HG03095 (cell line): ENCODE measurements at regions not wholly inside any gene's neighbourhood (a gene's known extent, or its start where the extent isn't known, plus 50 kb on each side); places are given as distances from the start of the nearest gene placed in this dataset.
"Not testable (repeated sequence)": the region's sequence is repeated elsewhere in the genome, so short reads cannot be mapped to it uniquely, and the experiment has no call there.

Experiments used
- ATAC-seq: cut with Tn5 transposase; IDR thresholded peaks from one replicate; pipeline ENCODE4 v1.9.1; 2021; ENCODE audit warnings: moderate library complexity; ENCODE audit not compliant: unreplicated experiment

DNA sequence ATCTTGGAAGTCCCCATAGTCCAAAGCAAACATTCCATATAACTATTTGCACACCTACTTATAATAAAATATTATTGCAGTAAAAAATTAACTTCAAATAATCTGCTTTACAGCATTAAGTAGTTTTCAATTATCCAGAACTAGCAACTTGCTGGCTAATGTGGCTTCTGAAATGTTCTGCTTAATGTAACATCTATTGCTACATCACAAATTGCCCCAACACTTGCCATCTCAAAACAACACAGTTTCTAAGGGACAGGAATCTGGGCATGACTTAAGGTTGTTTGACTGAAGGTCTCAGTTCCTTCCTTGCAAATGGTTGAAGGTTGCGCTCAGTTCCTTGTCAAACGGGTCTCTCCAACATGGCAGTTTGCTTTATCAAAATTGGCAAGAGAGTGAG lies 378.5 kb upstream of the SEMA3C start:
- ATAC-seq = no peak

DNA sequence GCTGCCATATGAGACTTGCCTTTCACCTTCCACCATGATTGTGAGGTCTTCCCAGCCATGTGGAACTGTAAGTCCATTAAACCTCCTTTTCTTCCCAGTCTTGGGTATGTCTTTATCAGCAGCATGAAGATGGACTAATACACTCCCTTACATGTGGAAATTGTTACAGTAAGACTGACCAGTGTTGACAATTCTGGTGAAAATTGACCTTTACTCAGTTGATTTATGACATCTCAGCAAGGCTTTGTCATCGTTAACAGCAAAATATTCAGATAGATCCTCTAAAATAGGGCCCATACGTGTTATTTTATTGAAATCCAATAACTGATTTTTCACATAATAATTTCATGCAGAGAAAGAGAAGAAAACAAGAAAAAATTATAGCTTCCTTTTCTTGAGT lies 377.9 kb upstream of the SEMA3C start:
- ATAC-seq = no peak

DNA sequence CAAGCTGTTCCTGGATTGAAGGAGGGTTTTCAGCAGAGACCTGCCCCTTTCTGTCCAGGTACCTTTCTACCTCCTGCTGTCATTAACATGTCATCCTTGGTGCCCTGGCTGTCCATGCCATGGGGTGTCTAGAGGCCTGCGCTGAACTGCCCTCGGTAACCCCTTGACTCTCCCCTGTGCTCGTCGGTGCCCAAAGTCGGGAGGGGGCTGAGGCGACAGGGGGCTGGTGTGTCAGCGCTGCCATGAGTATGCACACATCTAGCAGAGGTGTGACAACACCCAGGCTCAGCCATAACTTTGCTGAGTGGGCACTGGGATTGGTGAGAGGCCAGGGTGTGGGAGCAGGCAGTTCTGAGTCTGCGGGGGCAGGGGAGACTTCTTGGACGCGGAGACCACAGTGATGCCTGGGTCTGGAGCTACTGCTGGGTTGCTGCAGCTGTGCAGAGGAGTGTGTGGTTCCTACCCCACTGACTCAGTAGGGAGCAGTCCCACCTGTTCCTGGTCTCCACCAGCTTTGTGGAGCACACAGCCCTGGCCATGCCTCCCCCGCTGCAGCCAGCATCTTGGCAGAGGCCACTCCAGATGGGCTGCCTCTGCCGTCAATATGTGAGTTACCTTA lies 376.2 kb upstream of the SEMA3C start:
- ATAC-seq = no peak

DNA sequence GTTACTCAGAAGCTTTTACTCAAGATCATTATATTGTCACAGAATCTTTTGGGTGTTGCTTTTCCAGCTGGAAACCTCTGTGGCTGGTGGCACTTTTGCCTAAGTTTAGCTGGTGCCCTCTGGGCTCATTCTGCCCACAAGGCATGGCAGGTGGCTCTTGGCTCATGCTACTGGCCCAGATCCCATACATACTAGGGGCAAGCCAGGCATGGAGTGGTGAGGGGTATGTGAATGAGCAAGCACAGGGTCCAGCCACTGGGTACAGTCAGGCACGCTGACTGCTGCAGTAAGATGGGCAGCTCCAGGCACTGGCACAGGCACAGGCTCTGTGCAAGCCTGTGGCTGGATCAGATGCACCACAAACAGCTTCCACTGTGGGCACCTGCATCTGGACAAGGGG lies 375.0 kb upstream of the SEMA3C start:
- no peak for ATAC-seq

- ATAC-seq = not testable (repeated sequence)
These were observed 367.9 kb upstream of the SEMA3C start for GRCh38 chr7:81286754-81287153.

- no peak for ATAC-seq
These were observed 366.5 kb upstream of the SEMA3C start for GRCh38 chr7:81285142-81285871.

DNA sequence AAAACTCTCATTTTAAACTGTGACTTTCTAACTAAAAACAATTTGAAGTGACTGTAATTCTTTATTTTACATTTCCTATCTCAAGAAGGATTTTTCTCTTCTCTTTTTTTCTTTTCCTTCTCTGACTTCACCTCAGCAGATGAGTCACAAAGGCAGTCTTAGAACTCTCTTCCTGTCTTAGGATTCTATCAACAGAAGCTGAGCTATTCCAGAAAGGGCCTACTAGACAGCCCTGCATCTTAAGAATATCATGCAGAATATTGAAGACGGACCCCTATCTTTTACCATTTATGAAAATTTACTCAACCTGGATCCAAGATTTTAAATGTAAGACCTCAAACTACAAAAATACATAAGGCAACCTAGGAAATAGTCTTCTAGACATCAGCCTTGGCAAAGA lies 365.7 kb upstream of the SEMA3C start:
- ATAC-seq = no peak

GRCh38 chr7:81280531-81280930 lies 361.7 kb upstream of the SEMA3C start:
- no peak for ATAC-seq

GRCh38 chr7:81277691-81278090 lies 358.8 kb upstream of the SEMA3C start:
- ATAC-seq = no peak

GRCh38 chr7:81273601-81274397 lies 354.9 kb upstream of the SEMA3C start:
- no peak for ATAC-seq

GRCh38 chr7:81272176-81272575 lies 353.3 kb upstream of the SEMA3C start:
- ATAC-seq = no peak

- ATAC-seq = no peak
These were observed 349.7 kb upstream of the SEMA3C start for GRCh38 chr7:81268551-81268950.

GRCh38 chr7:81267508-81267907 lies 348.7 kb upstream of the SEMA3C start:
- ATAC-seq = no peak

- ATAC-seq = no peak
These were observed 345.3 kb upstream of the SEMA3C start for GRCh38 chr7:81264116-81264515.

- no peak for ATAC-seq
These were observed 341.3 kb upstream of the SEMA3C start for GRCh38 chr7:81260152-81260551.

- ATAC-seq = no peak
These were observed 338.1 kb upstream of the SEMA3C start for GRCh38 chr7:81256991-81257390.

DNA sequence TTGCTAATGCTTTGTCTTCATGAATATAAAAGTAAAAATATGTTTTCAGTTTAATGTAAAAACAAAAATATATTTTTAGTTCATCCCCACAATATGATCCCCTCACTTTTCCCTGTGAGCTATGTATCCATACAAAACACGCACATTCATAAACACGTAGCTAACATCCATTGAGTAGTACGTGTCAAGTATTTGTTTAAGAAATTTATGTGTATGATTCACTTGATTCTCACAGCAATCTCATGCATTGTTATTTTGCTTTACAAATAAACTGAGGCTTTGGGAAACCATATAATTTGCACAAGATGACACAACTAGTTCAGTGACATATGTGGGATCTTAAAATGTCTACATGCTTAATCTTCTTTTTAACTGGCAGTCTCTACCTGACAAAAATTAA lies 329.6 kb upstream of the SEMA3C start:
- ATAC-seq = no peak

DNA sequence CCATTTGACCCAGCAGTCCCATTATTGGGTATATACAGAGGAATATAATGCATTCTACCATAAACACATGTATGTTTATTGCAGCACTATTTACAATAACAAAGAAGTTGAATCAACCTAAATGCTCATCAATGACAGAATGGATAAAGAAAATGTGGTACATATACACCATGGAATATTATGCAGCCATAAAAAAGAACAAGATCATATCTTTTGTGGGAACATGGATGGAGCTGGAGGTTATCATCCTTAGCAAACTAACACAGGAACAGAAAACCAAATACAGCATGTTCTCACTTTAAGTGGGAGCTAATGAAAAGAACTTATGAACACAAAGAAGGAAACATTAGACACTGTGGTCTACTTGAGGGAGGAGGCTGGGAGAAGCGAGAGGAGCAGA lies 328.5 kb upstream of the SEMA3C start:
- ATAC-seq = not testable (repeated sequence)

GRCh38 chr7:81245353-81245752 lies 326.5 kb upstream of the SEMA3C start:
- no peak for ATAC-seq

GRCh38 chr7:81244224-81244623 lies 325.4 kb upstream of the SEMA3C start:
- no peak for ATAC-seq

GRCh38 chr7:81236560-81236959 lies 317.7 kb upstream of the SEMA3C start:
- ATAC-seq = no peak

DNA sequence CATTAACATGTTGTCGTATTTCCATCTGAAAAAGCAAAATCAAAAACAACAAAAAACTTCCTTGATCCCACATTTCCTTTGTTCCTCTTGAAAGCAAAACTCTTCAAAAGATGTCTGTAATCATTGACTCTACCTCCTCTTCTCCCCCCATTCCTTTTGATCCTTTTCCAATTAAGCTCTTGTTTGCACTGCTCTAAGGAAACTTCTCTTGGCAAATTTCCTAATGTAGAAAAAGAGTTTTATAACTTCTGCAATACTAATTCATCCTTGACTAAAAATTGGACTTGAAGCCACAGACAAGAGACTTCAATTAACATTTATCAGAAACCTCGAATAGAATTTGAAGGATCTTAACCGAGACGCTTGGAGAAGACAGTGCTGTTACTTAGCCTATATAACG lies 317.1 kb upstream of the SEMA3C start:
- no peak for ATAC-seq
